CD4-positive, alpha-beta T cell treated with Interleukin-15 for 4 hours (primary cell): ENCODE measurements at regions not wholly inside any gene's neighbourhood (a gene's known extent, or its start where the extent isn't known, plus 50 kb on each side); places are given as distances from the start of the nearest gene placed in this dataset.

Source experiments
- DNase-seq: peaks from one replicate; pipeline ENCODE4 v3.0.0-alpha.2; 2020; ENCODE audit warnings: low spot score

DNA sequence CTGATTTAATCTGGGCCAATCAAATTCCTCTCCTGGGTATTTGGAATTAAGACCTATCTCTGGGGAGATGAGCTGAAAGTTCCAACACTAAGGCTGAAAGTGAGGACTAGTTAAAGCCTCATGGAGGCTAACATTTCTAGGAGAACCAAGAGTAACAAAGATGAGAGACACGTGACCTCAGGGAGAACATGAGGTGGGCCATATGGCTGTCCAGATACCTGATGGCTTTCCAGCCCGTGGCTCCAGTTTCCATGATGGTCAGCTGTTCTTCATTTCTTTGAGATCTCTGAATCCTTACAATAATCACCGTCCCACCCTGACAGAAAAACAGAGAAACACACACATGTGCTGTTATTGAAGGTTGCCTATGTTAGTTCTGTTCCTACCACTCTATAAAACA lies 66.1 kb downstream of the LEPR start:
- no peak for DNase-seq

DNA sequence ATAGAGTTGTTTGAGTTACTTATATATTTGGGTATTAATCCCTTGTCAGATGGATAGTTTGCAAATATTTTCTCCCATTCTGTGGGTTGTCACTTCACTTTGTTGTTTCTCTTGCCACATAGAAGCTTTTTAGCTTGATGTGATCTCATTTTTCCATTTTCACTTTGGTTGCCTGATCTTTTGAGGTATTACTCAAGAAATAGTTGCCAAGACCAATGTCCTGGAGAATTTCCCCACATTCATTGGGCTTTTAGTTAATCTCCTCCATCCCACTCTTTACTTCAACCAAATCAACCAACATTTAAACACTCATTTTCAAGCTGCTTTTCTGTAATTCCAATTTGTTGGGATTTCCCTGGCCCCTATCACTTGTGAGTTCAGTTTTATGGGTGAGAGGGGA lies 69.0 kb downstream of the LEPR start:
- DNase-seq = no peak

- DNase-seq = no peak
These were observed 70.0 kb downstream of the LEPR start for GRCh38 chr1:65490231-65491009.

- no peak for DNase-seq
These were observed 71.0 kb downstream of the LEPR start for GRCh38 chr1:65491472-65491871.

- no peak for DNase-seq
These were observed 73.3 kb downstream of the LEPR start for GRCh38 chr1:65493802-65494201.

DNA sequence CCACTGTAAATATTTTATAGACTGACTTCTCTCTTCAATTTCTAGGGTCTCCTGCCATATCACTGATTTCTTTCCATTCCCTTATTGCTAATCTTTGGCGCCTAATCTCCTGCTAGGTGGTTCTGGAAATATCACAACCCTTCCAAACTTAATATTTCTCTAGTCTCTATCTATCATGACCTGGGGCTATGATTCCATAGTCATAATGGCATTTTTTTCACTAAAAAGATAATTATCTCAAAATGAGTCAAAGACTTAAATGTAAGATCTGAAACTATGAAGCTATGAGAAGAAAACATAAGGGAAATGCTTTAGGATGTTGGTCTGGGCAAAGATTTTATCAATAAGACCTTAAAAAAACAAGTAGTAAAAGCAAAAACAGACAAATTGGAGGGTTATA lies 74.2 kb downstream of the LEPR start:
- no peak for DNase-seq

- no peak for DNase-seq
These were observed 74.7 kb downstream of the LEPR start for GRCh38 chr1:65495137-65495536.

GRCh38 chr1:65497256-65497830 lies 76.9 kb downstream of the LEPR start:
- no peak for DNase-seq

DNA sequence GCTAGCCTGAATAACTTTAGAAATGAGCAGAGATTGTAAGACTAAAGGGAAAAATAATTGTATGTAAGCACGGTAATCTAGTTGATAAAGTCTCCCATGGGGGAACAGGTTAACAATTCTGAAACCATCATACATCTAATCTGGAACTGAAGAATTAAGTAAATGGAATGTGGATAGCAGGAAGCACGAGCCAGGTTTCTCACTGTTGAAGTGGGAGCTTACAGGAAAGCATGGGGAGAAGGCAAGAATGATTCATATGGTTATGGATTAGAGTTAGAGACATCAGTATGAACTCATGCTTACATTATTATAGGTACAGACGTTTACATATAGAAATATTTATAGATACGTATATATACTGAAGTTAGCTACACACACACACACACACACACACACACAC lies 83.0 kb downstream of the LEPR start:
- no peak for DNase-seq

DNA sequence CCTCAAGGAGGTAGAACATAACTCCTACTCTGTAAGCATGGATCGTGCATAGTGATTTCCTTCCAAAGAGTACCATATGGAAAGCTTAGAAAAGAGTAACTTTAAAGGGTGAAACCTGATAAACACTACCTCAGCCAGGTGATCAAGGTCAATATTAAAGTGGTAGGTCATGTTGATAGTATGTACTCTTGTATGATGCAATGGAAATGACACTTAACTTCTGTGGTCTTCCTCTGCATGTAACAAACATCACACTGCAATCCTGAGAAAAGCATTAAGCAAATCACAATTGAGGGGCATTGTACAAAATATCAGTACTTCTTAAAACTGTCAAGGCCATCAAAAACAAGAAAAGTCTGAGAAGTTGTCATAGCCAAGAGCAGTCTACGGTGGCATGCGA lies 83.8 kb downstream of the LEPR start:
- DNase-seq = no peak

- DNase-seq = no peak
These were observed 85.3 kb downstream of the LEPR start for GRCh38 chr1:65505547-65506300.

DNA sequence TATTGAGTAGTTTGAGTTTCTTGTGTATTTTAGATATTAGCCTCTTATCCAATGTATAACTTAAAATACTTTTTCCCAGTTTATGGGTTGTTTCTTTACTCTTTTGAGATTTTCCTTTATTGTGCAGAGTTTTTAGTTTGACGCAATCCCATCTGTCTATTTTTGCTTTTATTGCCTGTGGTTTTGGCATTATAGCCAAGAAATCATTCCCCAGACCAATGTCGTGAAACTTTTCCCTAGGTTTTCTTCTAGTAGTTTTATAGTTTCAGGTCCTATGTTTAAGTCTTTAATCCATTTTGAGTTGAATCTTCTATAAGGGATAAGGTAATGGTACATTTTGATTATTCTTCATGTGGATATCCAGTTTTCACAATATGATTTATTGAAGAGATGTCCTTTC lies 87.6 kb downstream of the LEPR start:
- DNase-seq = no peak

DNA sequence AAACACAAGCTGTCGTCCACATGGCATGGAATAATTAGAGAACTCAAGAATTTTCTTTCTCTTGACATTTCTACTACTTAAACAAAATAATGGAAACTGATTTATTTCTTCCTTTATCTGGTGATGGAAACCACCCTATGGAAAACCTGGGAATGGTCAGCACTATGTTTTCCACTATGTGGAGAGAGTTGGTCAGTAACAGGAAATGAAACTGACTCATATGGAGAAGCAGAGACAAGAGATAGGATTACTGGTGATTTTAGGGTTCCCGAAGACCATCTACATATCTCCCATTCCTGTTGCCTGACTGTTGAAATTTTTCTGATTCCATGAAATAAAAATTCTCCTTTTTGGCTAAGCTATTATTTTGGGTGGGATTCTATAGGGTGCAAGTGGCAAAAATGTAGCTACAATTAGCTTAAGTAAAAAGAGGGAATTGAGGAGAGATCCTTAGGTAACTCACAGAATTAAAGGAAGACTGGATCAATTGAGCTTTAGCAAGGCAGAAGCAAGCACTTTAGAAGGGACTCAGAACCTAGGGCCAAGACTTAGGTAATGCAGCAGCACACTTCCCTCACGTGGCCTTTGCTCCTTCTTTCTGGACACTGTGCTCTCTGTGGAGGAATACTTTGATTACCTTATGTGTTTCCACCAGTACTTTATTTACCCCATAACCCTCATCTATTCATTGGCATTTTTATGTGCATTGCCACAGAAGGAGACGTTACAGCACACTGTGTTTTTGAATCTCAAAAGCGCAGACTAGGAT lies 89.6 kb downstream of the LEPR start:
- DNase-seq = no peak

- no peak for DNase-seq
These were observed 90.5 kb downstream of the LEPR start for GRCh38 chr1:65510961-65511360.

- DNase-seq = no peak
These were observed 91.9 kb downstream of the LEPR start for GRCh38 chr1:65512383-65512782.

GRCh38 chr1:65512967-65513780 lies 92.7 kb downstream of the LEPR start:
- no peak for DNase-seq

GRCh38 chr1:65514041-65514440 lies 93.6 kb downstream of the LEPR start:
- no peak for DNase-seq

DNA sequence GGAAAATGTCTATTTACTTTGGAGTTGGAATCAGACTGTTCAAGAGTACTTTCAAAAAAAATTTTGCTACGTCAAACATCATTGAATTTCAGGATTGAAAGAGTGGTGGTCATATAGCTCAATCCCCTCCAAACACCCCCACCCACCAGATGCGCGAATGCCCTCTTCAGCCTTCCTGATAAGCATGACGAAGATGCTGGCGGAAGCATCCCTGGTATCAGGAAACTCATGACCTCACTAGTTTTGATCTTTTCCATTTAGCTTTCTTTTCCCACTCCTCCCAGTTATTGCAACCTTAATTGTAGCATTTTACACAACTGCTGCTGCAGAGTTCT lies 104.4 kb downstream of the LEPR start:
- DNase-seq = no peak

DNA sequence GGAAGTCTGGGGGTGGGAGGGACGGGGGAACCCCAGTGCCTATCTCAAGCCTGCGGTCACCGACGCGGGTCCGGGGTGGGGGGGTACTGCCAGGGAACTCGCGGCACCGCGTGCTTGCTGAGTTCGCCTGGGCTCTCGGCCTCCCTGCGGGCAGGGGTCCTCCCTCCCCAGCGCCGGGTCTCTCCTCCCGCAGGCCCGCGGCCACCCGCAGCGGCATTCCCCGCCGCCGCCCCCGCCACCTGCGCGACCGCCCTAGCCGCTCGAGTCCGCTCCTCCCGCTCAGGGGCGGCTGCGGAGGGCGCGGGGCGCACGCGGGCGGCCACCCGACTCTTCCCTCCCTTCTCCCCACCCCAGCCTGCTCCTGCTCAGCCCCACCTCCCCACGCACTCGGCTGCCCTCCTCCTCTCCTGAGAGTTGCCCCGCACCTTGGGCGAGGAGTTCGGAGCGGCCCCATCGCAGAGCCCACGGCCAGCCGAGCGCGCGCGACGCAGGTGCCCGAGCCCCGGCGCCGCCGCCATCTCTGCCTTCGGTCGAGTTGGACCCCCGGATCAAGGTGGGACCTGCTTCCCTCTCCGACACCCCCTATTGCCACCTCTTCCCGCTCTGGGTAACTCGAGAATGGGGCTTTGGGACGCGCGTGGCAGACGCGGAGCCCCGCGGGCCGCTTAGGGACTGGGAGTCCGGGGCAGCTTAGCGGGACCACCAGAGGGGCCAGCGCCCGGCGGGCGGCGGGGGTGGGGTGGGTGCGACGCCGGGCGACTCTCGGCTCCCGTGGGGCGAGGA lies 105.0 kb downstream of the LEPR start:
- no peak for DNase-seq

DNA sequence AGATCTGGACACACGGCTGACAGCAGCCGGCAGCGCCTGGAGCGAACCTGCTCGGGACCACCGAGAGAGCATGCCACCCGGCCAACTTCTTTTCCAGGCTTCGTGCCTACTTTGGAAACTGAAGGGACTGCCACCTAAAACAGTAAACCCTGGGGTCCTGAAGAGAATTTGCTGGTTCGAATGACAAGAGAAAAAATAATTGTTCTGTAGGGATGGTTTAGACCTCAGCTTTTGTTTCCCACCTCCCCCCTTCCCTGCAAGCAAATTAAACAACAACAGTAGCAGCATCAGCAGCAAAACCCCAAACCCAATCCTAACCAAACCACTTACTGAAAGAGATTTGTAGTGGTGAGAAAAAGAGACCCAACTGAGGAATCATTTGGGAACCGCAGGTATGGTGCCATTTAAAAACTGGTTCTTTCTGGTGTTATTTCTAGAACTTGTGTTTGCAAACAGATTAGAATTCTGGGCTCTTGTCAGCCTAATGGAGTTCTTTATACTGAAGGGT lies 105.6 kb downstream of the LEPR start:
- DNase-seq = no peak

- no peak for DNase-seq
These were observed 106.7 kb downstream of the LEPR start for GRCh38 chr1:65527190-65527589.
